ENCODE measurements at regions not wholly inside any gene's neighbourhood (a gene's known extent, or its start where the extent isn't known, plus 50 kb on each side); places are given as distances from the start of the nearest gene placed in this dataset.

- intact Hi-C loops (cut with micrococcal nuclease), result no loop called here
- Histone ChIP-seq H3K9ac (ENCODE audit: insufficient read depth, low read length, poor library complexity, severe bottlenecking) (no peak overlapping the region), H3K27me3 (ENCODE audit: control insufficient read depth in 2 of 2, insufficient read depth in 2 of 2, low read length in 2 of 2) (no peaks in the 10 kb centered on the region), H4K20me1 (ENCODE audit: insufficient read depth, low read length) (no peaks in the 10 kb centered on the region), H3K79me2 (ENCODE audit: insufficient read depth, low read length) (no peaks in the 10 kb centered on the region), H3K27ac (ENCODE audit: low read depth in 1 of 2, low read length in 2 of 2) (no peak overlapping the region), H3K9me3 (replicated peaks in 1 of 2; ENCODE audit: control insufficient read depth in 1 of 2, insufficient read depth in 1 of 2, low read length in 2 of 2) (no peaks in the 10 kb centered on the region), H3K4me3 (replicated peaks in 1 of 3; ENCODE audit: low read depth in 2 of 3, low read length in 3 of 3) (no peak overlapping the region), H2AFZ (ENCODE audit: insufficient read depth, low read depth, low read length, poor library complexity, severe bottlenecking) (no peak overlapping the region), H3K4me2 (replicated peaks; ENCODE audit: extremely low read depth, low read length, poor library complexity, severe bottlenecking) (no peak overlapping the region), H3K36me3 (replicated peaks in 1 of 2; ENCODE audit: control insufficient read depth in 1 of 2, insufficient read depth in 2 of 2, low read length in 2 of 2) (no peaks in the 10 kb centered on the region), H3K4me1 (ENCODE audit: control insufficient read depth in 1 of 2, insufficient read depth in 2 of 2, low read length in 2 of 2) (no peaks in the 10 kb centered on the region)
- H3K27me3 Mint-ChIP-seq (ENCODE audit: low read depth in 3 of 3), result peaks cover 0 to 16% (median 8%) of the 10 kb centered on the region in 3 donors
- no peak overlapping the region for H3K27ac Mint-ChIP-seq
- H3K4me1 Mint-ChIP-seq, result no peaks in the 10 kb centered on the region
- H3K9me3 Mint-ChIP-seq, result peaks cover 0 to 3% (median 0%) of the 10 kb centered on the region in 7 donors
- H3K36me3 Mint-ChIP-seq, result no peaks in the 10 kb centered on the region
- no peak overlapping the region for H3K4me3 Mint-ChIP-seq
- no peak for TF ChIP-seq CTCF (IDR thresholded peaks at IDR 0.05)
- WGBS (ENCODE audit: insufficient coverage), result 33% methylated on average over 3 of the region's 4 CpGs
- no peak for DNase-seq
These were observed 72.5 kb upstream of the DRD2 start for GRCh38 chr11:113547739-113548138.

- H3K9me3 Mint-ChIP-seq, result peaks cover 0 to 3% (median 0%) of the 10 kb centered on the region in 7 donors
- Histone ChIP-seq H3K4me1 (ENCODE audit: control insufficient read depth in 1 of 2, insufficient read depth in 2 of 2, low read length in 2 of 2) (no peaks in the 10 kb centered on the region), H3K27me3 (ENCODE audit: control insufficient read depth in 2 of 2, insufficient read depth in 2 of 2, low read length in 2 of 2) (no peaks in the 10 kb centered on the region), H4K20me1 (ENCODE audit: insufficient read depth, low read length) (no peaks in the 10 kb centered on the region), H3K4me3 (replicated peaks in 1 of 3; ENCODE audit: low read depth in 2 of 3, low read length in 3 of 3) (no peak overlapping the region), H2AFZ (ENCODE audit: insufficient read depth, low read depth, low read length, poor library complexity, severe bottlenecking) (no peak overlapping the region), H3K27ac (ENCODE audit: low read depth in 1 of 2, low read length in 2 of 2) (no peak overlapping the region), H3K9ac (ENCODE audit: insufficient read depth, low read length, poor library complexity, severe bottlenecking) (no peak overlapping the region), H3K9me3 (replicated peaks in 1 of 2; ENCODE audit: control insufficient read depth in 1 of 2, insufficient read depth in 1 of 2, low read length in 2 of 2) (no peaks in the 10 kb centered on the region), H3K4me2 (replicated peaks; ENCODE audit: extremely low read depth, low read length, poor library complexity, severe bottlenecking) (no peak overlapping the region), H3K79me2 (ENCODE audit: insufficient read depth, low read length) (no peaks in the 10 kb centered on the region), H3K36me3 (replicated peaks in 1 of 2; ENCODE audit: control insufficient read depth in 1 of 2, insufficient read depth in 2 of 2, low read length in 2 of 2) (no peaks in the 10 kb centered on the region)
- 90% methylated on average over 1 of the region's 5 CpGs for WGBS (ENCODE audit: insufficient coverage)
- H3K4me3 Mint-ChIP-seq, result no peak overlapping the region
- H3K36me3 Mint-ChIP-seq, result no peaks in the 10 kb centered on the region
- no peak overlapping the region for H3K27ac Mint-ChIP-seq
- H3K4me1 Mint-ChIP-seq, result no peaks in the 10 kb centered on the region
- H3K27me3 Mint-ChIP-seq (ENCODE audit: low read depth in 3 of 3), result peaks cover 2 to 15% (median 8%) of the 10 kb centered on the region in 3 donors
- intact Hi-C loops (cut with micrococcal nuclease), result no loop called here
- no peak for DNase-seq
- no peak for TF ChIP-seq CTCF (IDR thresholded peaks at IDR 0.05)
These were observed 71.7 kb upstream of the DRD2 start for GRCh38 chr11:113546757-113547507.
